ENCODE measurements at regions not wholly inside any gene's neighbourhood (a gene's known extent, or its start where the extent isn't known, plus 50 kb on each side); places are given as distances from the start of the nearest gene placed in this dataset.

GRCh38 chrX:148268673-148269072 is 231.7 kb upstream of the AFF2 start:
- no peak overlapping the region for H2AK5ac ChIP-seq (ENCODE audit: insufficient read length, low read length)
- no CpG with 5 or more reads among the region's 1 CpG for WGBS (ENCODE audit: extremely low coverage, insufficient read length, low lambda C conversion rate)
- no peak overlapping the region for H3K56ac ChIP-seq (ENCODE audit: insufficient read length, low read depth, low read length)
- H3K27me3 ChIP-seq (ENCODE audit: insufficient read depth, low read length), result no peaks in the 10 kb centered on the region
- no peak overlapping the region for H3K14ac ChIP-seq (ENCODE audit: insufficient read depth, low read length)
- no peak overlapping the region for H3K18ac ChIP-seq (ENCODE audit: insufficient read length, low read depth, low read length)
- Mint-ChIP-seq H3K36me3 (ENCODE audit: insufficient read depth in 1 of 3, low read depth in 3 of 3) (peaks cover 0 to 3% (median 1%) of the 10 kb centered on the region in 3 experiments; a peak in 3 of 7 replicates), H3K9me3 (peaks cover 37 to 48% of the 10 kb centered on the region in 2 experiments), H3K4me1 (peaks cover 2% of the 10 kb centered on the region in 2 experiments; a peak in 1 of 4 replicates), H3K4me3 (no peak overlapping the region), H3K27me3 (ENCODE audit: low read depth) (no peaks in the 10 kb centered on the region), H3K27ac (no peak overlapping the region)
- H4K8ac ChIP-seq (replicated peaks; ENCODE audit: insufficient read length, low read depth, low read length), result no peak overlapping the region
- peaks cover 22% of the 10 kb centered on the region for H3K9me3 ChIP-seq (ENCODE audit: control insufficient read depth, low read depth, low read length)
- no peak overlapping the region for H3T11ph ChIP-seq (ENCODE audit: low read length)
- H4K91ac ChIP-seq (ENCODE audit: insufficient read length, low read depth, low read length), result no peak overlapping the region
- H2BK20ac ChIP-seq (ENCODE audit: low read depth, low read length, poor library complexity, severe bottlenecking), result no peak overlapping the region
- H2BK15ac ChIP-seq (ENCODE audit: low read depth, low read length), result no peak overlapping the region
- no peak overlapping the region for H3K23ac ChIP-seq (ENCODE audit: insufficient read length, low read depth, low read length)
- no peaks in the 10 kb centered on the region for H3K4me1 ChIP-seq (ENCODE audit: insufficient read depth, low read length)
- no peaks in the 10 kb centered on the region for H3K23me2 ChIP-seq (ENCODE audit: insufficient read length, low read depth, low read length, poor library complexity, severe bottlenecking)
- H2AFZ ChIP-seq (ENCODE audit: low read length), result no peak overlapping the region
- no peak overlapping the region for H2BK5ac ChIP-seq (ENCODE audit: insufficient read length, low read length)
- H3K4me2 ChIP-seq (ENCODE audit: insufficient read depth, insufficient read length, low read length), result no peak overlapping the region
- TF ChIP-seq CTCF (conservative IDR thresholded peaks at IDR 0.05), result no peak
- no peak overlapping the region for H2BK120ac ChIP-seq (ENCODE audit: low read depth, low read length, poor library complexity, severe bottlenecking)
- H4K5ac ChIP-seq (ENCODE audit: insufficient read length, low read depth, low read length), result no peak overlapping the region
- no peak for DNase-seq
- H3K79me1 ChIP-seq (ENCODE audit: insufficient read depth, low read depth, low read length, poor library complexity, severe bottlenecking), result no peaks in the 10 kb centered on the region
- H2BK12ac ChIP-seq (ENCODE audit: insufficient read length, low read depth, low read length), result no peak overlapping the region
- H3K4ac ChIP-seq (ENCODE audit: low read depth, low read length), result no peak overlapping the region
- H3K27ac ChIP-seq (ENCODE audit: insufficient read length, low read depth, low read length), result no peak overlapping the region
- no peak overlapping the region for H3K9ac ChIP-seq (ENCODE audit: extremely low read depth, insufficient read length, low read length)
- no peaks in the 10 kb centered on the region for H4K20me1 ChIP-seq (ENCODE audit: control insufficient read depth, insufficient read depth, insufficient read length)
- H3K79me2 ChIP-seq (ENCODE audit: insufficient read depth, low read length), result no peaks in the 10 kb centered on the region
